RWPE1 (cell line): ENCODE measurements at regions not wholly inside any gene's neighbourhood (a gene's known extent, or its start where the extent isn't known, plus 50 kb on each side); places are given as distances from the start of the nearest gene placed in this dataset.
A peak's percentile ranks its signal among the peaks of the same experiment; 100 is the strongest.

Source experiments
- CTCF ChIA-PET: fragments of 350-600 bp; sonication (Branson Sonifier 250); formaldehyde crosslinking; extraction: SDS; loops from one replicate; lab custom pipeline; 2021; lab: Yijun Ruan, JAX
- POLR2A ChIA-PET: fragments of 400-600 bp; formaldehyde crosslinking; extraction: SDS; loops from one replicate; lab custom pipeline; 2020; ENCODE audit warnings: antibody characterized with exemption; ENCODE audit not compliant: low non-redundant PET; lab: Yijun Ruan, JAX
- DNase-seq: peaks from one replicate; pipeline ENCODE4 v3.0.0; 2012; ENCODE audit warnings: low spot score
- H3K27ac ChIP-seq: fragments of 450-650 bp; 2 replicates; pipeline ENCODE4 v1.5.1; 2017
- TF ChIP-seq, protein P1 (sequence below): fragments of 450-650 bp; conservative IDR thresholded peaks from 2 replicates; pipeline ENCODE4 v1.5.1; 2017; ENCODE audit warnings: low read depth, mild to moderate bottlenecking

DNA sequence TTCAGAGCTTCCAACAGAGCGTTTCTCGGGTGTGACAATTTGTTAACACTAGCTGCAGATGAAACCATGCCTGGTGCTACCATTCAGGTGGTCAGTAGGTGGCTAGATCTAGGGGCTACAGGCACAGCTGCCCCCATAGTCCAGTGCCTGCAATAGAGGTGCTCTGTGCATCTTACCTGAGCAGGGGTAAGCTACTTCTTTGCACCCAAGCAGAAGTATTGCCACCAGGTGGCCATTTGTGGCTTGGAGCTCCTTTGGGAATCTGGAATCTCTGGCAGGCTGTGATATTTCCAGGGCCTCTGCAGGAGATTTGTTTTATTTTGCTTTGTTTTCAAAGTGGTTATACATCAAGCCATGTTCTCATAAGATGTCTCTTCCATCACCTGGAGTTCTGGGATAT, 170.7 kb upstream of the PUDP start:
- no peak for DNase-seq
- ChIA-PET CTCF (no interaction called here), POLR2A (no interaction called here)
- H3K27ac ChIP-seq: no peak overlapping the region
- TF ChIP-seq, protein P1, sequence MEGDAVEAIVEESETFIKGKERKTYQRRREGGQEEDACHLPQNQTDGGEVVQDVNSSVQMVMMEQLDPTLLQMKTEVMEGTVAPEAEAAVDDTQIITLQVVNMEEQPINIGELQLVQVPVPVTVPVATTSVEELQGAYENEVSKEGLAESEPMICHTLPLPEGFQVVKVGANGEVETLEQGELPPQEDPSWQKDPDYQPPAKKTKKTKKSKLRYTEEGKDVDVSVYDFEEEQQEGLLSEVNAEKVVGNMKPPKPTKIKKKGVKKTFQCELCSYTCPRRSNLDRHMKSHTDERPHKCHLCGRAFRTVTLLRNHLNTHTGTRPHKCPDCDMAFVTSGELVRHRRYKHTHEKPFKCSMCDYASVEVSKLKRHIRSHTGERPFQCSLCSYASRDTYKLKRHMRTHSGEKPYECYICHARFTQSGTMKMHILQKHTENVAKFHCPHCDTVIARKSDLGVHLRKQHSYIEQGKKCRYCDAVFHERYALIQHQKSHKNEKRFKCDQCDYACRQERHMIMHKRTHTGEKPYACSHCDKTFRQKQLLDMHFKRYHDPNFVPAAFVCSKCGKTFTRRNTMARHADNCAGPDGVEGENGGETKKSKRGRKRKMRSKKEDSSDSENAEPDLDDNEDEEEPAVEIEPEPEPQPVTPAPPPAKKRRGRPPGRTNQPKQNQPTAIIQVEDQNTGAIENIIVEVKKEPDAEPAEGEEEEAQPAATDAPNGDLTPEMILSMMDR: no peak

DNA sequence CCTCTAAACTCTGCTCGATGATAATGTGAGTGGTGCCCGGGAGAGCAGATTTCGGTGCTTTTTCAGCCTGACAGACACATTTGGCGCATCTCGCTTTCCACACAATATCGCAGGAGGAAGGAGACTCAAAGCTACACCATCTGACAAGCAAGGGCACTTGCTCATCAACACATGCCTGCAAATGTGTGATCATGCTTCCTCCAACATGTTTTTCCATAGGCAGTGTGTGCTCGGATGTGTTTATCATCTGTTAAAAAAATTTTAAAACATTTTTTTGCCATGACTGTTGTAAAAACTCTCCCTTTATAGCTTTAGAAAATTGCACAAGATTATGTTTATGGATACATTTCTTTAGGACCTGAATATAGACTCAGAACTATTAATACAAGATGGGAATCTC, 170.3 kb upstream of the PUDP start:
- CTCF ChIA-PET: no interaction called here
- TF ChIP-seq, protein P1: no peak
- POLR2A ChIA-PET: no interaction called here
- no peak for DNase-seq
- H3K27ac ChIP-seq: no peak overlapping the region

DNA sequence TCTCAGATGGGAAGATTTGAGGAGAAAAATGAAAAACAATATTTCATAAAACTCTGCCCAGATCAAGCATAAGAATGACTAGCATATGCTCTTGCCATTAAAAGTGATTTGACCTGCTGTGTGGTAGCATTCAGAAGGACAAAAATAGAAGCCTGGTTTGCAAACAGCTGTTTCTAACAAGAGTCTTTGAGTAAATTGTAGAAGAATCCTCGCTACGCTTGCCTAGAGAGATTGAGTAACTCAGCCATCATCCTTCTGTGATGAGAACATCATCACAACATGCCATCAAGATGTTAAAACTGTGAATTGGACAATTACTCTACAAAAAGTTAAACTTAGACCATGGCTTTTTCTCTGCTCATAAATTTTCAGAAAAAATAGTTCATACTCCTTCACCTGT, 168.9 kb upstream of the PUDP start:
- H3K27ac ChIP-seq: no peak overlapping the region
- ChIA-PET CTCF (no interaction called here), POLR2A (no interaction called here)
- TF ChIP-seq, protein P1: no peak
- no peak for DNase-seq

DNA sequence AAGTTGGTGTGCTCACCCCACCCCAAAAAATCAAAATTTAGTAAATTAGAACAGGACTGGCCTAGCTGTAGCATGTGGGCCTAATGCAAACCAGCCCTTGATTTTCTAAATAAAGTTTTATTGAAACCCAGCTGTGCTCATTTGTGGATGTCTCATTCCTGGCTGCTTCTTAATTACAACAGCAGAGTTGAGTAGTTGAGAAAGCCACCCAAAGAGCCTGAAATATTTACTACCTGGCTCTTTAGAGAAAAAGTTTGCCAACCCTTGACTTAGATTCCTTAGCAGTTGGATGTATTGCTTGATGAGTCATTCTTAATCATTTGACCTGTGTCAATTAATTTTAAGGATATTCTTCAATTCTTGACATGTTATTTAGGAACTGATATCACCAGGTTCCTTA, 168.3 kb upstream of the PUDP start:
- TF ChIP-seq, protein P1: no peak
- peak; percentile 14 for DNase-seq
- ChIA-PET CTCF (no interaction called here), POLR2A (no interaction called here)
- H3K27ac ChIP-seq: no peak overlapping the region

DNA sequence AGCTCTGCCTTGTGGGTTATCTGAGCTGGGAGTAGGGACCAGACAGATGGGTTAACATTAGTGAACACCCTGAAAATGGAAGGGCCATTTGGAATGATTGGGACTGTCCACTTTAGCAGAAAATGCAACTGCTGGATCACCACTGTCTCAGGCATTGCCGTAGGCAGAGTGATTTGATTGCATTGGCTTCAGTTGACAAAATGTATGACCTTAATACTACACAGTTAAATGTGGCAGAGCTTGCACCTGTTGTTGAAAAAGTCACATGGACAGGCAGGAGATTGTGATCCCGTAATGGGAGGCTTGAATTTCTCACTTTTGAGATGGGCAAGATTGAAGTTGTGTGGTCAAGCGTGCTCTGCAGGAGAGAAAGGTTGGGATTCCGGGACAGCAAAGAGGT, 166.5 kb upstream of the PUDP start:
- TF ChIP-seq, protein P1: no peak
- H3K27ac ChIP-seq: no peak overlapping the region
- POLR2A ChIA-PET: no interaction called here
- no peak for DNase-seq
- CTCF ChIA-PET: interaction anchor here (0.6 kb wide), 1 partner anchor 490 kb away, joined by 3 read pairs; no protein-coding TSS in a partner anchor

DNA sequence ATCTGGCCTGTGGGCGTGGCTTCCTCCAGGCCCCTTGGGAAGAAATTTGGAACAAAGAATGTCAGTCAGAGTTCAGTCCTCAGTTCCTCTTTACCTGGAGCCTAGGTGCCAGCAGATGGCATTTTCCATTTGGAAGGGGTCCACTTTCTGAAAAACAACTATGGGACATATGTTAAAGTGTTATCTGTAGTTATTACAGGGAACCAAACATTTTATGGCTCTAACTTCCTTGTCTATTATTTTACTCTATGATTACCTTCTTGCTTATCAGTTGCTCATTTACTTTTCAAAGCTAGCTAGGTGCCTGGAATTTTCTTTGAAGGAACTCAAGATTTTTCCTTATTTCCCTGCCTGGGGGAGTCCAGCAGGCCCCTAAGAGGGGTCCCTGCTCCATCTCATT, 159.8 kb upstream of the PUDP start:
- CTCF ChIA-PET: no interaction called here
- H3K27ac ChIP-seq: no peak overlapping the region
- POLR2A ChIA-PET: no interaction called here
- TF ChIP-seq, protein P1: no peak
- no peak for DNase-seq

DNA sequence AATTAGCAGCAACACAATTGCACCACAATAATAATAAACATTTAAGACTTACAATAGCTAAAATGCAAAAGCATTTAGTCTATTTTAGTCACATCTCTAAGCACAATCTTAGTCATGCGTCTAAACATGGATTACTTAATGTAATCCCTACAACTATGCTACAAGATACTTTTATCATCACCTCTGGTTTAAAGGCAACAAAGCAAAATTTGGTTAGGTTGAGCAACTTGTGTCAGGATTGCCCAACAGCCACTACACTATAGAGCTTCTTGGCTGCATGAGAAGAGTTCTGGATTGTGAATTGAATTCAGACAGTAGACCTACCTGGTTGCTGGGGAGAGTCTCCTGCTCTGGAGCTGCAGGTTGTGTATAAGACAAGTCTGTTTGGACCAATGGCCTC, 146.5 kb upstream of the PUDP start:
- no peak overlapping the region for H3K27ac ChIP-seq
- ChIA-PET CTCF (no interaction called here), POLR2A (no interaction called here)
- no peak for DNase-seq
- TF ChIP-seq, protein P1: no peak
